ENCODE measurements at regions not wholly inside any gene's neighbourhood (a gene's known extent, or its start where the extent isn't known, plus 50 kb on each side); places are given as distances from the start of the nearest gene placed in this dataset.
A peak's percentile ranks its signal among the peaks of the same experiment; 100 is the strongest.

DNA sequence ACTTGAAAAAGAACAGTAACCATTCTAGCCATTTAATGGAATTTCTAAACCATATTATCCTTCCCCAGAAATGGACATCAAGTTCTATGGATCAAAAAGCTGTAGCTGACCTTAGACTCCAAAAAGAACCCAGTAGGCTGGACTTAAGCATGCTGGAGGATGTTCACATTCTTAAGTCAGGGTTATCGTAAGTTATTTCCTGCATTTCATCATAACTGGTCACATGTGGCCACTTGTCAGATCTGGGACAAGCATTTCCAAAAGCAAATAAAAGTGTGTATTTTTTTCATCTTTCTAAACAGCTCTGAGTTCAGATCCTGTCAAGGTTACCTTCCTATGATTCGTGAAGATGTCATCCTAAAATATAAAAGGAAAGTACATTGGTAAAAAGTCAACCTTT, 274.5 kb upstream of the PTGER4 start:
- Histone ChIP-seq H3K27me3 (no peaks in the 10 kb centered on the region), H3K9me3 (no peaks in the 10 kb centered on the region), H3K4me3 (no peak overlapping the region), H3K36me3 (no peaks in the 10 kb centered on the region), H3K4me1 (peaks cover 0 to 77% (median 25%) of the 10 kb centered on the region in 12 donors), H3K27ac (peak overlapping the region in 9 of 12 donors; percentile 17 to 90 (median 47))
- intact Hi-C loops (cut with DNase I): loop anchor here in 1 of 10 donors (10.0 kb wide), 1 partner anchor 280 kb away; no protein-coding TSS in a partner anchor
- WGBS, 4 donors: 40 to 64% (median 45%) methylated on average over 2 of the region's 2 CpGs
- TF ChIP-seq POLR2A (IDR thresholded peaks at IDR 0.05) (no peak), CTCF (IDR thresholded peaks at IDR 0.05) (no peak)
- ATAC-seq (peak in 3 of 4 donors; percentile 54 to 74 (median 74)), DNase-seq (no peak)

GRCh38 chr5:40404613-40405012, 275.1 kb upstream of the PTGER4 start:
- TF ChIP-seq POLR2A (IDR thresholded peaks at IDR 0.05) (no peak), CTCF (IDR thresholded peaks at IDR 0.05) (no peak)

DNA sequence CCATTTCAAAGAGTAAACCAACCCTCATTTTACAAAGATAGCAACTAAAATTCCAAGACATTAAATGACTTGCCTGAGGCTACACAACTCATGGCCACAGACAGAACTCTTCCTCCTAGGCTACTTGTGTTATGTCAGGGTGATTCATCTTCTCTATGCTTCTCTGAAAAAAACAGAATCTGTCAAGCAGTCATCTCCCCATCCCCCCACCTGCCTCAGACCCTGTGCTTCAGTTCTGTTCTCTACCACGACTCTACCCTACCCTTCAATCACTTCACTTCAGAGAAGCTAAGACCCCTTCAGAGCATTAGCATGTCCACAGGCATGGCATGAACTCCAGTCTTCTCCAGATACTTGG, 277.7 kb upstream of the PTGER4 start:
- ATAC-seq (no peak), DNase-seq (no peak)
- Histone ChIP-seq H3K36me3 (no peaks in the 10 kb centered on the region), H3K27me3 (no peaks in the 10 kb centered on the region), H3K4me1 (peaks cover 0 to 52% (median 21%) of the 10 kb centered on the region in 12 donors), H3K27ac (peak overlapping the region in 1 of 12 donors; percentile 6), H3K9me3 (no peaks in the 10 kb centered on the region), H3K4me3 (no peak overlapping the region)
- WGBS, 4 donors: 43 to 51% (median 45%) methylated on average over 1 of the region's 1 CpG
- intact Hi-C loops (cut with DNase I): loop anchor here in 2 of 10 donors (5.0 to 10.0 kb wide), 2 partner anchors 283 to 285 kb away; no protein-coding TSS in a partner anchor
- TF ChIP-seq POLR2A (IDR thresholded peaks at IDR 0.05) (no peak), CTCF (IDR thresholded peaks at IDR 0.05) (no peak)

More at GRCh38 chr5:40404613-40405012, 275.1 kb upstream of the PTGER4 start:
- no peak for ATAC-seq
- DNase-seq: no peak
- intact Hi-C loops (cut with DNase I): loop anchor here in 2 of 10 donors (5.0 to 10.0 kb wide), 2 partner anchors 280 to 283 kb away; no protein-coding TSS in a partner anchor
- peaks cover 0 to 71% (median 23%) of the 10 kb centered on the region in 12 donors for H3K4me1 ChIP-seq
- no peaks in the 10 kb centered on the region for H3K36me3 ChIP-seq
- H3K4me3 ChIP-seq: no peak overlapping the region
- H3K27ac ChIP-seq: peak overlapping the region in 1 of 12 donors; percentile 90
- H3K27me3 ChIP-seq: no peaks in the 10 kb centered on the region
- no peaks in the 10 kb centered on the region for H3K9me3 ChIP-seq

- intact Hi-C loops (cut with DNase I): loop anchor here in 2 of 10 donors (5.0 to 10.0 kb wide), 2 partner anchors 283 to 286 kb away; no protein-coding TSS in a partner anchor
- Histone ChIP-seq H3K4me3 (no peak overlapping the region), H3K36me3 (no peaks in the 10 kb centered on the region), H3K9me3 (no peaks in the 10 kb centered on the region), H3K4me1 (peaks cover 0 to 47% (median 19%) of the 10 kb centered on the region in 12 donors), H3K27me3 (no peaks in the 10 kb centered on the region), H3K27ac (peak overlapping the region in 1 of 12 donors; percentile 6)
- ATAC-seq (peak in 1 of 4 donors; percentile 25), DNase-seq (no peak)
- TF ChIP-seq CTCF (IDR thresholded peaks at IDR 0.05) (no peak), POLR2A (IDR thresholded peaks at IDR 0.05) (no peak)
- 50 to 55% (median 53%) methylated on average over 4 of the region's 4 CpGs for WGBS, 4 donors
These were observed 278.3 kb upstream of the PTGER4 start for GRCh38 chr5:40401284-40402006.

All from heart left ventricle (tissue), 16 donors.